NB4 (cell line): ENCODE measurements at regions not wholly inside any gene's neighbourhood (a gene's known extent, or its start where the extent isn't known, plus 50 kb on each side); places are given as distances from the start of the nearest gene placed in this dataset.

Experiments used
- DNase-seq: peaks from one replicate; pipeline ENCODE4 v3.0.0; 2010; ENCODE audit warnings: low read depth
- H3K4me3 ChIP-seq: one replicate; pipeline ENCODE4 v1.5.1; 2011; ENCODE audit warnings: mild to moderate bottlenecking, low read depth, low read length, moderate library complexity
- CTCF ChIP-seq: IDR thresholded peaks from one replicate; pipeline ENCODE4 v1.5.1; 2012; ENCODE audit warnings: low read depth, low read length
- MAX ChIP-seq: IDR thresholded peaks from 2 replicates; pipeline ENCODE4 v1.6.1; 2011; ENCODE audit warnings: low read depth, low read length
- MYC ChIP-seq: IDR thresholded peaks from 2 replicates; pipeline ENCODE4 v1.6.1; 2011; ENCODE audit warnings: low read depth, low read length
- POLR2A ChIP-seq: IDR thresholded peaks from 2 replicates; pipeline ENCODE4 v1.6.1; 2011; ENCODE audit warnings: mild to moderate bottlenecking; ENCODE audit not compliant: insufficient read length; ENCODE audit errors: extremely low read depth

- DNase-seq, result no peak
- H3K4me3 ChIP-seq, result no peak overlapping the region
- TF ChIP-seq MYC (no peak), MAX (no peak), POLR2A (no peak), CTCF (no peak)
These were observed 198.3 kb upstream of the CELF2 start for GRCh38 chr10:10819206-10819856.

- TF ChIP-seq POLR2A (no peak), MYC (no peak)
- DNase-seq, result no peak
- H3K4me3 ChIP-seq, result no peak overlapping the region
These were observed 195.7 kb upstream of the CELF2 start for GRCh38 chr10:10821926-10822325.

GRCh38 chr10:10824591-10825148 lies 193.0 kb upstream of the CELF2 start:
- TF ChIP-seq MYC (no peak), POLR2A (no peak), MAX (no peak)
- DNase-seq, result no peak
- no peak overlapping the region for H3K4me3 ChIP-seq

GRCh38 chr10:10826125-10826524 lies 191.5 kb upstream of the CELF2 start:
- no peak overlapping the region for H3K4me3 ChIP-seq
- TF ChIP-seq MYC, result no peak
- TF ChIP-seq POLR2A, result no peak
- TF ChIP-seq CTCF, result no peak
- no peak for TF ChIP-seq MAX
- no peak for DNase-seq

- no peak for DNase-seq
- no peak overlapping the region for H3K4me3 ChIP-seq
- TF ChIP-seq MYC (no peak), MAX (no peak), CTCF (no peak), POLR2A (no peak)
These were observed 189.0 kb upstream of the CELF2 start for GRCh38 chr10:10828623-10829022.

GRCh38 chr10:10829576-10829975 lies 188.1 kb upstream of the CELF2 start:
- H3K4me3 ChIP-seq, result no peak overlapping the region
- no peak for DNase-seq
- TF ChIP-seq CTCF (no peak), POLR2A (no peak), MYC (no peak)
